GM23338 (cell line): ENCODE measurements at regions not wholly inside any gene's neighbourhood (a gene's known extent, or its start where the extent isn't known, plus 50 kb on each side); places are given as distances from the start of the nearest gene placed in this dataset.

Source experiments
- ATAC-seq: fragments of 200-7000 bp; cut with Tn5 transposase; 3 replicates; pipeline ENCODE4 v1.9.1; 2020
- DNase-seq: peaks from one replicate; pipeline ENCODE4 v3.0.0-alpha.2; 2015; ENCODE audit warnings: low spot score
- H2AFZ ChIP-seq: fragments of 200-600 bp; sonication (generic); 2 replicates; pipeline ENCODE4 v1.8.0; 2016; ENCODE audit warnings: antibody characterized with exemption, mild to moderate bottlenecking, moderate library complexity
- H3F3A ChIP-seq: fragments of 200-600 bp; sonication (generic); replicated peaks from 2 replicates; pipeline ENCODE4 v1.8.0; 2017; ENCODE audit warnings: antibody characterized with exemption, mixed run types, low read depth
- H3K27ac ChIP-seq: fragments of 200-600 bp; sonication (generic); 2 replicates; pipeline ENCODE4 v1.6.1; 2016; ENCODE audit warnings: low read depth
- H3K27me3 ChIP-seq: fragments of 200-600 bp; sonication (generic); 2 replicates; pipeline ENCODE4 v1.8.0; 2016; ENCODE audit warnings: mild to moderate bottlenecking, mixed run types, moderate library complexity; ENCODE audit not compliant: insufficient read depth
- H3K36me3 ChIP-seq: fragments of 200-600 bp; sonication (generic); 2 replicates; pipeline ENCODE4 v1.8.0; 2016; ENCODE audit warnings: mild to moderate bottlenecking; ENCODE audit not compliant: insufficient read depth
- H3K4me1 ChIP-seq: fragments of 200-600 bp; sonication (generic); 2 replicates; pipeline ENCODE4 v1.8.0; 2016; ENCODE audit warnings: mild to moderate bottlenecking, moderate library complexity; ENCODE audit not compliant: insufficient read depth
- H3K4me2 ChIP-seq: fragments of 200-600 bp; sonication (generic); 2 replicates; pipeline ENCODE4 v1.7.1; 2017; ENCODE audit warnings: mixed run types
- H3K4me3 ChIP-seq: fragments of 200-600 bp; sonication (generic); 2 replicates; pipeline ENCODE4 v1.6.1; 2016; ENCODE audit warnings: mixed run types
- H3K79me2 ChIP-seq: fragments of 200-600 bp; sonication (generic); replicated peaks from 2 replicates; pipeline ENCODE4 v1.8.0; 2017; ENCODE audit warnings: mild to moderate bottlenecking; ENCODE audit not compliant: insufficient read depth
- H3K9me2 ChIP-seq: fragments of 200-600 bp; sonication (generic); 2 replicates; pipeline ENCODE4 v1.8.0; 2017; ENCODE audit not compliant: insufficient read depth
- H4K20me1 ChIP-seq: fragments of 200-600 bp; sonication (generic); replicated peaks from 2 replicates; pipeline ENCODE4 v1.8.0; 2017; ENCODE audit warnings: mild to moderate bottlenecking; ENCODE audit not compliant: insufficient read depth
- H3K27ac Mint-ChIP-seq: 2 replicates; pipeline ENCODE4 v1.8.0; 2020; ENCODE audit warnings: inconsistent platforms, mild to moderate bottlenecking, moderate library complexity, mixed read lengths
- H3K27me3 Mint-ChIP-seq: 3 replicates; pipeline ENCODE4 v1.8.0; 2022; ENCODE audit warnings: low read depth, mild to moderate bottlenecking, moderate library complexity, mixed read lengths, inconsistent platforms; ENCODE audit not compliant: insufficient read depth, poor library complexity
- H3K36me3 Mint-ChIP-seq: 3 replicates; pipeline ENCODE4 v1.8.0; 2021; ENCODE audit warnings: low read depth, mild to moderate bottlenecking, inconsistent platforms, moderate library complexity, mixed read lengths
- H3K4me1 Mint-ChIP-seq: 3 replicates; pipeline ENCODE4 v1.8.0; 2020; ENCODE audit warnings: mild to moderate bottlenecking, inconsistent platforms, mixed read lengths
- H3K4me3 Mint-ChIP-seq: 3 replicates; pipeline ENCODE4 v1.8.0; 2021; ENCODE audit warnings: moderate library complexity, mild to moderate bottlenecking, inconsistent platforms, mixed read lengths
- H3K9me3 Mint-ChIP-seq: 3 replicates; pipeline ENCODE4 v1.8.0; 2020; ENCODE audit warnings: moderate library complexity, mild to moderate bottlenecking, inconsistent platforms, mixed read lengths
- CREB1 ChIP-seq: fragments of 250-450 bp; sonication (Bioruptor Pico); IDR thresholded peaks from 2 replicates; pipeline ENCODE4 v1.5.0; 2020; ENCODE audit warnings: low read depth, mild to moderate bottlenecking, moderate library complexity
- CTCF ChIP-seq, 2 experiments: fragments of 200-600 bp in 1 of 2; sonication (generic) in 1 of 2; conservative IDR thresholded peaks; 2 replicates each; pipeline versions ENCODE4 v1.5.1 to v1.6.1; 2016 to 2017; ENCODE audit warnings: antibody characterized with exemption in 2 of 2, low read depth in 2 of 2, mild to moderate bottlenecking in 2 of 2, moderate library complexity in 1 of 2
- EZH2phosphoT487 ChIP-seq: fragments of 200-600 bp; sonication (generic); IDR thresholded peaks from one replicate; pipeline ENCODE4 v1.8.1; 2018; ENCODE audit warnings: antibody characterized with exemption; ENCODE audit not compliant: unreplicated experiment
- JUNB ChIP-seq: IDR thresholded peaks from one replicate; pipeline ENCODE4 v1.6.1; 2016; ENCODE audit warnings: antibody characterized with exemption; ENCODE audit not compliant: unreplicated experiment
- POLR2AphosphoS5 ChIP-seq: IDR thresholded peaks from 2 replicates; pipeline ENCODE4 v1.6.1; 2016; ENCODE audit warnings: antibody characterized with exemption, low read depth
- STAT1 ChIP-seq: IDR thresholded peaks from one replicate; pipeline ENCODE4 v1.6.1; 2016; ENCODE audit warnings: antibody characterized with exemption; ENCODE audit not compliant: unreplicated experiment
- ZNF114 ChIP-seq: fragments of 250-450 bp; sonication (Bioruptor Pico); IDR thresholded peaks from 2 replicates; pipeline ENCODE4 v1.5.0; 2020; ENCODE audit warnings: mild to moderate bottlenecking, moderate library complexity

GRCh38 chr1:79787631-79788030, 781.1 kb upstream of the ADGRL4 start:
- Histone ChIP-seq H3K27me3 (no peaks in the 10 kb centered on the region), H4K20me1 (no peaks in the 10 kb centered on the region), H3K27ac (no peak overlapping the region), H3K9me2 (no peaks in the 10 kb centered on the region; the same call in 1 of the 2 replicates), H3K4me3 (no peak overlapping the region), H3K79me2 (no peaks in the 10 kb centered on the region), H2AFZ (no peak overlapping the region), H3K36me3 (no peaks in the 10 kb centered on the region), H3K4me2 (no peak overlapping the region), H3K4me1 (no peaks in the 10 kb centered on the region), H3F3A (no peaks in the 10 kb centered on the region)
- no peak for ATAC-seq
- no peaks in the 10 kb centered on the region for H3K4me1 Mint-ChIP-seq
- no peaks in the 10 kb centered on the region for H3K9me3 Mint-ChIP-seq
- TF ChIP-seq POLR2AphosphoS5, result no peak
- H3K27me3 Mint-ChIP-seq, result no peaks in the 10 kb centered on the region
- no peaks in the 10 kb centered on the region for H3K36me3 Mint-ChIP-seq
- no peak overlapping the region for H3K4me3 Mint-ChIP-seq
- no peak for DNase-seq
- no peak overlapping the region for H3K27ac Mint-ChIP-seq

GRCh38 chr1:79785964-79786363, 779.4 kb upstream of the ADGRL4 start:
- Histone ChIP-seq H4K20me1 (no peaks in the 10 kb centered on the region), H3K4me3 (no peak overlapping the region), H3K79me2 (no peaks in the 10 kb centered on the region), H2AFZ (no peak overlapping the region), H3K9me2 (no peaks in the 10 kb centered on the region), H3K36me3 (no peaks in the 10 kb centered on the region), H3K4me2 (no peak overlapping the region), H3K27me3 (no peaks in the 10 kb centered on the region), H3K27ac (no peak overlapping the region), H3F3A (no peaks in the 10 kb centered on the region), H3K4me1 (no peaks in the 10 kb centered on the region)
- no peak overlapping the region for H3K27ac Mint-ChIP-seq
- no peak for DNase-seq
- H3K9me3 Mint-ChIP-seq, result no peaks in the 10 kb centered on the region
- no peaks in the 10 kb centered on the region for H3K36me3 Mint-ChIP-seq
- no peaks in the 10 kb centered on the region for H3K27me3 Mint-ChIP-seq
- no peaks in the 10 kb centered on the region for H3K4me1 Mint-ChIP-seq
- TF ChIP-seq EZH2phosphoT487, result no peak
- no peak for TF ChIP-seq JUNB
- no peak for TF ChIP-seq CREB1 (CRISPR knock-in tag)
- no peak for TF ChIP-seq ZNF114 (CRISPR knock-in tag)
- TF ChIP-seq STAT1, result no peak
- no peak for TF ChIP-seq CTCF (conservative IDR thresholded peaks at IDR 0.05; ENCODE audit: low read depth in 2 of 2)
- ATAC-seq, result no peak
- H3K4me3 Mint-ChIP-seq, result no peak overlapping the region

- no peak overlapping the region for H3K4me3 Mint-ChIP-seq
- H3K4me1 ChIP-seq, result no peaks in the 10 kb centered on the region
These were observed 779.0 kb upstream of the ADGRL4 start for GRCh38 chr1:79785561-79785960.

More at GRCh38 chr1:79785561-79785960, 779.0 kb upstream of the ADGRL4 start:
- Histone ChIP-seq H2AFZ (no peak overlapping the region), H3K36me3 (no peaks in the 10 kb centered on the region), H3F3A (no peaks in the 10 kb centered on the region), H3K27ac (no peak overlapping the region), H3K4me3 (no peak overlapping the region), H4K20me1 (no peaks in the 10 kb centered on the region), H3K9me2 (no peaks in the 10 kb centered on the region), H3K79me2 (no peaks in the 10 kb centered on the region), H3K4me2 (no peak overlapping the region), H3K27me3 (no peaks in the 10 kb centered on the region)
- Mint-ChIP-seq H3K9me3 (no peaks in the 10 kb centered on the region), H3K27ac (no peak overlapping the region), H3K27me3 (no peaks in the 10 kb centered on the region), H3K36me3 (no peaks in the 10 kb centered on the region), H3K4me1 (no peaks in the 10 kb centered on the region)
- DNase-seq (no peak), ATAC-seq (no peak)
- TF ChIP-seq ZNF114 (CRISPR knock-in tag) (no peak), EZH2phosphoT487 (no peak), CREB1 (CRISPR knock-in tag) (no peak)
